NCI-H2171 treated with DMSO at 0.1 percent for 48 hours (cell line): ENCODE measurements at regions not wholly inside any gene's neighbourhood (a gene's known extent, or its start where the extent isn't known, plus 50 kb on each side); places are given as distances from the start of the nearest gene placed in this dataset.
"Not testable (repeated sequence)": the region's sequence is repeated elsewhere in the genome, so short reads cannot be mapped to it uniquely, and the experiment has no call there.

Experiments
- DNase-seq: peaks from one replicate; lab custom pipeline; 2025; lab: John Stamatoyannopoulos, UW

DNA sequence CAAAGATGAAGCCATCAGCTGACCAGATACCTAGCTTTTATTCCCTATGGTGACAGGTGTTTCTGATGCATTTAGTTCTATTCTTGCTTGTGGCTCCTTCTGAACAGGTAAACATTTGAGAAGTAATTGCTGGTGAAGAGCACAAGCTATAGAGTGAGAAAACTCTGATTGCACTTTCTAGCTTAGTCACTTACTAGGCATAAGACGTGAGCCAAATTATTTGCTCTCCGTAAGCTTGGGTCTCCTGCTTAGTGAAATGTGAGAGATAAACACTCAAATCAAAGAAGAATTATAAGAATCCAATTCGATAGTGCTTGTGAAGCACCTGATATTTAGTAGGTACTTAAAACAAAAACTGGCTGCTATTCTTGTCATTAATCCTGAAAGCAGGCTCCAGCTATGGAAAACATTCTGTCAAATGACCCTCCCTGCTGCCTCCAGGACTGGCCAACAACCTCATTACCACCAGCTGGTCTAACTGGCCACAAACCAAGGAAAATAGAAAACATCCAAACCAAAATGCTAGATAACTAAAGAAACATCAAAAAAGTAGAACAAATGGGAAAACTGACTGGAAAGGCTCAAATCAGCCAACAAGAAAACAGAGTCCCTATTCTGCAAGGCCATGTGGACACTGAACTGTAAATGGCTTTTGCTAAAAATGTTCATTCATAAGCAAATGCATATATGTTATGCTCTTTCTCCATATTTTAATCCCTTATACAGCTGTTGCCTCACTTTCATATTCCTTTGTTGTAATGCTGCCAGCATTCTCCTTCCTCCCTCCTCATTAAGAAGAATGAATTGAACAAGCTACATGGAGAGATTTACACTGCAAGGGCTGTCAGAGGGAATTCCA lies 616.1 kb downstream of the DTWD2 start:
- no peak for DNase-seq

DNA sequence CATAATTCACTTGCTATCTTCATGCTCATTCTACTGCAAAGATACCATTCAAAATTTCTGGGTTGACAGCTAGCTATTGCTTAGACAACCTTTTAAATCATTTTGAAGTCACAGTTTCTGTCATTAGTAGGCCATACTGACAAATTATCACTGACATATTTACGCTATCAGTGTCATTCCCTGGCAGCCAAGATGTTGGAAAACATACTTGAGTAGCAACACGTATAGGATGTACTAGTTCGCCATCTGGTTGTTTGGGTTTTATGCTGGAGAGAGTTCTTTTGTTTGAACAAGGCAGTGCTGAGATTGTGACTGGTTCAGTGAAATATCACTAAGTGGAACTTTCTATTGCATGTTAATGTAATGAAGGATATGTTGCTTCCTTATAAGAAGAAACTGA lies 621.9 kb downstream of the DTWD2 start:
- DNase-seq = peak; percentile 68

DNA sequence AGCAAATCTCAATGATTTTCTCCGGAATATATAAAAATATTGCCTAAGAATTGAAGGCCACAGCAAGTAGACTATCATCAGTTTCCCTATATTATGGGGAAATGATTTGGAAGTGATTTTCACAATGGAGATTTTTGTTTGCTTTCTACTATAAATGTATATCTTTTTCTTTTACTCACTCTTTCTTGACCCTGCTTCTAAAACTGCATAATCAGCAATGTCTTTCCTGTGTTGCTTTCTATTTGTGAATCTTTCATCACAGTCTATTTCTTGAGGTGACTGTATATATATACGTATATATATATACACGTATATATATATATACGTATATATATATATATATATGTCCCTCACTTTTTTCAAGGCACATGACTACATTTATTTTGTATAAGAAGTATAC lies 622.6 kb downstream of the DTWD2 start:
- no peak for DNase-seq

DNA sequence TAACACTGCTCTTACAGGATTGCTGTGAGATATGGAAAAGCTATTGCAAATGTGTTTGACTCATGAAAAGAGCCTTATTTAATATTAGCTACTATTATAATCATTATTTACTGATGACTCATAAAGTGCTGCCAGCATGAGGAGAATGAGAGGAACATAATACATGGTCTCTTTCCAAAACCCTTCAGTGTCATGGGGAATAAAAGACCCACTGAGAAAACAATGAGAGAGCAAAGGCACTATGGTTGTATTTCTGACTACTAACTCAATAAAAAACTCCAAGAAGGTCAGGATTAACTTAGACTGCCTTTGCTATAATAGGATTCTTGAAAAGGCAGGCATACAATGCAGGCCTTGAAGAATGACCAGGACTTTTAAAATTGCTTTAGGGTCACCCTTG lies 633.5 kb downstream of the DTWD2 start:
- DNase-seq = no peak

DNA sequence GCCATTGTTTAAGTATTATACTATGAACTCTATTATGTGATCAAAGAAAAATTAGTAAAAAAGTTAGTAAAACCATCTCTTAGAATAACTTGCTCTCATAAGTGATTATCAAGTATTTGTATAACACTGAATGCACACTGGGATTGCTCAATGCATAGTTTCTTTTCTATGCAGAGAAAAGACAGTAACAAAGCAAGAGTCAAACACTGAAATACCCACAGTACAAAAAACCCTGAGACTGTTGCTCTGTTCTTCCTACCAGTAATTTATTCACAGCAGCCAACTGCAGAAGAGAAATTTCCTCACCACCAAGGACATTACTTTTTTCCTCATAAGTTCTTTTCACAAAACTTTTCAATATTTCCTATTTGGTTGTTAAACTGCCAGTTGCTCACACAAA lies 634.4 kb downstream of the DTWD2 start:
- no peak for DNase-seq

DNA sequence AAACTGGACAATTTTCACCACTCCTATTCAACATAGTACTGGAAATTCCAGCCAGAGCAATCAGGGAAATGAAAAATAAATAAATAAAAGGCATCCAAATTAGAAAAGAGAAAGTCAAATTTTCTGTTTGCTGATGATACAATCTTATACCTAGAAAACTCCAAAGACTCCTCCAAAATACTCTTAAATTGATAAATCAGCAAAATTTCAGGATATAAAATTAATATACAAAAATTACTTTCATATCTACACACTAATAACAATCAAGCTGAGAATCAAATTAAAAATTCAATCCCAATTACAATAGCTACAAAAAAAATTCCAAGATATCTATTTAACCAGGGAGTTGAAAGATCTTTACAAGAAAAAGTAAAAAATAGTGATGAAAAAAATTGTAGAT lies 651.9 kb downstream of the DTWD2 start:
- DNase-seq = no peak

DNA sequence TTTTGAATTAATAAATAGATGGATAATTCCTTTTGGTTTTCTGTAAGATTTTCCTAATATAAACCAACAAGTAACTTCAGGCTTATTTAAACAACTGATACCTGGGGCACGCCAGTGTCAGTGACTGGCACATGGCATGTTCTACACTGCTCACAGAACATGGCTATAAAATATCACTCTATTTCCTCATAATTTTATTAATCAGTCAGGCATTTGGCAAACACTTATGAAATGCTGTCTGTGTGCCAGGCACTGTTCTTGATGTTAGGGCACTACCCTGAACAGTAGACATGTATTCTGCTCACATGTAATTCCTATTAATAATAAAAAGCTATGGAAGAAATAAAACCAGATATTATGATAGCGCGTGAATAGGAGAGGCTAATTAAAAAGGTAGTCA lies 661.0 kb downstream of the DTWD2 start:
- DNase-seq = no peak

DNA sequence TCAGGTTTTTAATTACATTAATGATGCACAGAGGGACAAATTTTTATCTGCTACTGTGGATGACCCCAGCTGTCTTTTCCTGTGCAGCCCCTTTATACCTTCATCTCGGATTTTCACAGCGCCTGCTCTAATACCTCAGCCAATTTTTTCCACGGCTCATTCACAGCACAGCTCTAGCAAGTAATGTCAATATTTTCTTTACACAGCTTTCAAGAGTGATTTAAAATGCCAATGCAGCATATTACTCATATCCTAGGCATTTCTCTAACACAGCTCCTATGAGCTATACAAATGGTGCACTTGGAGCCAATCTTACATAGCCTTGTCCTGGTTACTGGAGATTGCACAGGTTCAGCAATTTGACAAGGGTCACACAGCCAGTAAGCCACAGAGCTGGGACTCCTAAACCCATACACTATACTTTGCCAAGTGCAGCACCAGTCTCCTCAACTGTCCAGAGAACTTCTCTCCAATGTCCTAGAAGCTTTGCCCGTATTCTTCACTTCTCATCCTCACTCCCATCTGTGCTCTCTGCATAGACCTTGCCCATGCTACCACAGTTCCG lies 661.8 kb downstream of the DTWD2 start:
- DNase-seq = no peak

DNA sequence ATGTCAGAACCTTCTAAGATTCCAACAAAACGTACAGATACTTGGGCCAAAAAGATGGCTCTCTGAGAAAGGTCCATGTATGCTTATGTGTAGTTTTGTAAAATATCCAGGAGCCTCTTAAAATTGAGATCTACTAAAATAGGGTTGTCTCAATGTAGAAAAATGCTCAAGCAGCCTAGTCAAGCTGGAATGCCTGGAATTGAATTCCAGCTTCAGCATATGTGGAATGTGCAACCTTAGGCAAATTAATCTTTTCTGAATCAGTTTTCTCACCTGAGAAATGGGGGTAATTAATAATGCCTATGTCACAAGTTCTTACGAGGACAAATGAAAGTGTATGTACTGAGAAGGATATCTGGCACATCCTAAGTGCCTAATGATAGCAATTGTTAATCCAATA lies 662.4 kb downstream of the DTWD2 start:
- DNase-seq = no peak

DNA sequence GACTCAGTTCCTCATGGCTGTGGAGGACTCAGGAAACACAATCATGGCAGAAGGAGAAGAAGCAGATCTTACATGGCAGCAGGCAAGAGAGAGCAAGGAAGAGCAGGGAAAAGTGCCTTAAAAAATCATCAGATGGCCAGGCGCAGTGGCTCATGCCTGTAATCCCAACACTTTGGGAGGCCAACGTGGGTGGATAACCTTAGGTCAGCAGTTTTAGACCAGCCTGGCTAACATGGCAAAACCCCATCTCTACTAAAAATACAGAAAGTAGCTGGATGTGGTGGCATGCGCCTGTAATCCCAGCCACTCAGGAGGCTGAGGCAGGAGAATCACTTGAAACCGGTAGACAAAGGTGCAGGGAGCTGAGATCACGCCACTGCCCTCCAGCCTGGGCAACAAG lies 664.6 kb downstream of the DTWD2 start:
- DNase-seq = not testable (repeated sequence)

DNA sequence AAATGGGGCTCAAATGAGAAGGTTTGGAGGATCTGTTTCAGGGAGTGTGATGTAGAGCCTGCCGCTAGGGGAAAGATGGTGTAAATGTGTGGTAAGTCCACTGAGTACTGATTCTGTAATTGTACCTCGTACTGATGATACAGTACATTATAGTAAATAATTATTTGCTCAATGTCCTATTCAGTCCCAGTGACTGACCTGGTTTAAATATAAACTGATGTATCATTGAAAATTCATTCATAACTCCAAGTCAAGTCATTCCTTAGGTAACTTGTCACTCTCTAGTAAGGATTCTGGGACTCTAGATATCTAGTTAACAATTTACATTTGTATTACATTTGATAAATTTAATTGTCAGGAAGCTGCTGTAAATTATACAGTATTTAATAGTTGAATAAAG lies 667.3 kb downstream of the DTWD2 start:
- DNase-seq = no peak

DNA sequence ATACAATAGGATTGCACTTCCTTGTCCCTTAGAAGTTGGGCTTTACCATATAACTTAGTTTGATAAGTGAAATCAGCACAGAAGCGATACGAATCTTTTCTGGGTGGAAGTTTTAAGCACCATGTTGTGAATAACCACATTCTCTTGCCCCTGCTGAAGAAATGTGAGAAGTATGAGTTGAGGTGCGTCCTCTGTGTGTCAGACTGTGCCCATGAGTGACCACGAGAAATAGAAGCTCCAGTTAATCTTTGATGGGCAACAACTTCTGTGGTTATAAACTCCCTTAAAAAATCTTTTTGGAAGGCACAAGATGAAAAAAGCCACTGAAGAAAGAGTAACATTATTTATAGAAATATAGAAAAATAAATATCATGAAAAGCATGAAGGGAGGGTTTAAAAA lies 668.2 kb downstream of the DTWD2 start:
- no peak for DNase-seq

DNA sequence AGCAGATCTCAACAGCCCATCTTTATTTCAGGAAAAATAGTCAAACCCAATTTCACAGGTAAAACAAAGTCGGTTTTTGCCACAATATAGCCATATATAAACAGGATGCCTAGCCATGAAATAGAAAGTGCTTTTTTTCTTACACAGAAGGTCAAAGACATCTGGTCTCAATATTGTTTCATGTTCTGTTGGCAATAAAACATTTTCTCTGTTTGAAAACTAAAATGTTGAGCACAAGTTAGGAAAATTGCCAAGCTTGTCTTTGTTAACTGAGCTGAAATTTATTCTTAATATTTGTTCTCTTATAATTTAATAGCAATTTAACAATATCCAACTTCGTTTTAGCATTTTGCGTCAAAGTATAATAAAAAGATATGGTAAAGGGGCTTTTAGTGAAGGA lies 673.4 kb downstream of the DTWD2 start:
- no peak for DNase-seq

DNA sequence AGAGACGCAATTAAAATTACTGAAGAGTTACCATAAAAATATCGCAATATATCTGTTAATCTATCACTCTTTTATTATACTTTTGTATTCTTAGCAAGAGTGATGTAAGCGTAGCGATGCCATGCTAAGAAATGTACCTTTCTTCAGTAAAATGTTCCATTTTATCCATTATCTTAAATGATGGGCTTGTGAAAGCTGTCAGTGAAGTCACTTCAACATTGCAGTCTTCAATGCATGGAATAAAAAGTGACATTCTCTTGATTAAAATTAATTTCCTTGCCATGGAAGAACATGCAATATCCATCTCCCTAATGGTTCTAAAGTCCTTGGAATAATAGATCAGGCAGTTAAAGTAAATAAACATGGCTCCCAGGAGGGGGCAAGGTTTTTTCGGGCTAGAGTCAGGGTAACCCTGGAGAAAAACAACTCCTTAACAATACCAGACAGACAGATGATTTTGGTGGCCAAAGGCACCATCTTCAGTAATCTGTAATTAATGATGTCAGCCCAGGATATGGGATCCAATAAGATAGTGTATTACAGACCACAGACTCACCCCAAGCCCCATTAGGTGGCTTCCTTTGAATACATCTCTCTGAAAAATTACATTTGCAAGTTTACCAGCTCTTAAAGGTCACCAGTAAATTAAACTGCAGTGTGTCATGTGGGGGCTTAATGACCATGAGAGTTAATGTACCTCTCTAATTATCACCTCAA lies 677.1 kb downstream of the DTWD2 start:
- DNase-seq = no peak

DNA sequence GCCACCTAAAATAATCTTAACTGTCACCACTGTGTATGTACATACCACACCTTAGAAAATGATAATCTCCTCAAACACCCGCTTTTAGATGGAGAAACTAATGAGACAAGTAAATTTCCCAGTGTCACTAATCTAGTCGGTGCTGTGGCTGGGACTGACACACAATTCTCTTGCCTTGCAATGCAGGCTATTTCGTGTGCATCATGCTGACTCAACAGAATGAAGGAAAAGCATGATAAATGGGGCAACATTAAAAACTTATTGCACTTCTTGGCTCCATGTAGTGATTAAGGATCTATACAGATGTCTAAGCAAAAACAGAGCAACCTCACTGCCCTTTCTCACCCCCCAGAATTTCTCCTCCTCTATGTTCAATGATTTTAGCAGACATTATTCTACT lies 677.9 kb downstream of the DTWD2 start:
- DNase-seq = no peak

DNA sequence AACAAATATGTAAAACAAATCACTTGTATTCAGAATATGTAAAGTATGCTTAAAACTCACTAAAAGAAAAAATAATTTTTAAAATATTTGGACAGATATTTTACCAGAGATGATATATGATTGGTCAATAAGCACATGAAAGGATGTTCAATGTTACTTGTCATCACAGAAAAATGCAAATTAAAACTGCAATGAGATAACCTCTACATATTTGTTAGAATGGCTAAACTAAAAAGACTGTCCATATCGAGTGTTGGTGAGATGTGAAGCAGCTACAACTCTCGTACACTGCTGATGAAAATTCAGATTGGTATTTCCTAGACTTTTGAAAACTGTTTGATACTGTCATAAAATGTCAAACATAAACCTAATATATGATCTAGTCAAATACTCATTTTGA lies 685.1 kb downstream of the DTWD2 start:
- no peak for DNase-seq

DNA sequence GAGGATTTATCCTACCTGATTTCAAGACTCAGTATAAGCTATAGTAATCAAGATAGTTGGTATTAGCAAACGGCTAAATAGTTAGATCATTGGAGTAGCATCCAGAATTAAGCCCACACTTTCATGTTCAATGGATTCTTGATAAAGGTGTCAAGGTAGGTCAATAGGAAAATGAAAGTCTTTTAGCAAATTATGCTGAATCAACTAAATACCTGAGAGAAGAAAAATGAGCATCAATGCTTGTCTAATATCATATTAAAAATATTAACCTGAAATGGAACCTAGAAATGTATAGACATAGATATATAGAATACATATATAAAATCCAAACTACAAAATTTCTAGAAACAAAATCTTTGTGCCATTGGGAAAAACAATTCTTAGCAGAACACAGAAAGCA lies 685.6 kb downstream of the DTWD2 start:
- DNase-seq = no peak

DNA sequence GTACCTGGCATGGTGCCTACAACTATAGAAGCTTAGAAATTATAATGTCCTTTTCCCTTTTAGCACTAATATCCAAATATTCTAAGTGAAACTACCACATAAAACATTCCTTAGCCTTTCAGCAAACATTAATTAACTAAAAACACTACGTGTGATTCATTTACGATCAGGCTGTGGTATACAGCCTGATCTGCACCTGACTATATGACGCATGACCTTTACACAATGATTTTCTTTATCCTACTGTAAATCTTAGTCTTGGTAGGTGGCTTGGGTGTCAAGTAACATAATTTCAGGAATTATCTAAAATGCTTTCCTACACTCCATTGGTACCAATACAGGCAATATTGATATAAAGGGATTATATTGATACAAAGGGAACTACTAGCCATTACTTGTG lies 686.7 kb downstream of the DTWD2 start:
- no peak for DNase-seq

DNA sequence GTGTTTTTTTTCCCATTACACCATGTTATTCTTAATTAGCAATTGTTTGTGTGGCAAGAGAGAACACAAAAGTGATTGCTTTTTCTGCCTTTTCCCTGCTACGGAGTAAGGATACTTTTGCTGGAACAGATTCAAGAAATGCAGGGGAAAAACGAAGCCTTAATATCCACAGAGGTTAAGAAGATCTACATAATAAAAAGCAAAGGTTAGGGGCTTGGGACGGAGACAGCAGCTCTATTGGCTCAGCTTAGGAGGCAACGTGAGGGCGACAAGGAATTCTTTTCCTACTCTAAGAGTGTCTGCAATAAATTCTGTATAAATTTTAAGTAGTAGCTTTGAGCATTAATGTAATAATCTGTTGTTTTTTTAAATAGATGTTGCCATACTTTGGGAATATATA lies 693.3 kb downstream of the DTWD2 start:
- DNase-seq = no peak

DNA sequence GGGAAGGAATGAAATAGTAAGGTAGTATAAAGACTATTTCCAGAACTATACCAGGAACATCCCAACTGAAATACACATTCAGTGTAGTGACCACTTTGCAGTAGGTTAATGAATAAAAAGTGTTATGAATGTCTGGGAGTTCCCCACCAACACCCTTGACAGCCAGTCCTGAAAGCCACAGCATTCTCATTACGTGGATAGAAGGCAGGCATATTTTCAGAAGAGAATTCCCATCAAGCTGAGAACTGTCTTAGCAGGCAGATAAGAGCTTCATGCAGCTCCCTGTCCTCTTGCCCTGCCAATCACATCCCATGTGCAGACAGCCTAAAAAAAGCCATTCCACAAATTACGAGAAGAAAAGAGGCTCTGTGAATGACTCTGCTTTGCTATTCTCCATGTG lies 695.0 kb downstream of the DTWD2 start:
- no peak for DNase-seq

DNA sequence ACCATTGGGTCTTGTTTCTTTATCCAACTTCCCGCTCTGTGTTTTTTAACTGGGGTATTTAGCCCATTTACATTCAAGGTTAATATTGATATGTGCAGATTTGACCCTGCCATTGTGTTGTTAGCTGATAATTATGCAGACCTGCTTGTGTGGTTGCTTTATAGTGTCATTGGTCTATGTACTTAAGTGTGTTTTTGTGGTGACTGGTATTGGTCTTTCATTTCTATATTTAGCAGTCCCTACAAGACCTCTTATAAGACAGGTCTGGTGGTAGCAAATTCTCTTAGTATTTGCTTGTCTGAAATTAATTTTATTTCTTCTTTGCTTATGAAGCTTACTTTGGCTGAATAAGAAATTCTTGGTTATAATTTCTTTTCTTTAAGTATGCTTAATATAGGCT lies 698.1 kb downstream of the DTWD2 start:
- no peak for DNase-seq

DNA sequence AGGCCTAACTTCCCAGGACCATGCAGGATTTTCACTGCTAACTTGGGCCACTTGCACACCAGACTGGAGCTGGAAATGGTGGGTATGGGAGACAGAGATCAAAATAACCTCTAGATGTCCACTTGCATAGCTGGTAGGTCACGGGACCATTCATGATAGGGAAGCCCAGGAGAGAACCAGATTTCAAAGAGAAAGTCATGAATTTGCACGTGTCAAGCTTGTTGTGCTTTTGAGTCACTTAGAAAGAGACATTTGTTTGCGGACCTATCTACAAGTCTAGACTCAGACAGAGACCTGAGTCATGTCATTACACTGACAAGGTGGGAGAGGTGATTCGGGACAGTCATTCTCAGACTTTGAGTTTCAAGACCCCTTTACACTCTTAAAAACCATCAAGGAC lies 704.1 kb downstream of the DTWD2 start:
- not testable (repeated sequence) for DNase-seq

DNA sequence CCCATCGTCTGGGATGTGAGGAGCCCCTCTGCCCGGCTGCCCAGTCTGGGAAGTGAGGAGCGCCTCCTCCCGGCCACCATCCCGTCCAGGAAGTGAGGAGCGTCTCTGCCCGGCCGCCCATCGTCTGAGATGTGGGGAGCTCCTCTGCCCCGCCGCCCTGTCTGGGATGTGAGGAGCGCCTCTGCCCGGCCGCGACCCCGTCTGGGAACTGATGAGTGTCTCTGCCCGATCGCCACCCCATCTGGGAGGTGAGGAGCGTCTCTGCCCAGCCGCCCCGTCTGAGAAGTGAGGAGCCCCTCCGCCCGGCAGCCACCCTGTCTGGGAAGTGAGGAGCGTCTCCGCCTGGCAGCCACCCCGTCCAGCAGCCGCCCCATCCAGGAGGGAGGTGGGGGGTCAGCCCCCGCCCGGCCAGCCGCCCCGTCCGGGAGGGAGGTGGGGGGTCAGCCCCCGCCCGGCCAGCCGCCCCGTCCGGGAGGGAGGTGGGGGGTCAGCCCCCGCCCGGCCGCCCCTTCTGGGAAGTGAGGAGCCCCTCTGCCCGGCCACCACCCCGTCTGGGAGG lies 705.8 kb downstream of the DTWD2 start:
- not testable (repeated sequence) for DNase-seq
